D721Med (cell line): ENCODE measurements at regions not wholly inside any gene's neighbourhood (a gene's known extent, or its start where the extent isn't known, plus 50 kb on each side); places are given as distances from the start of the nearest gene placed in this dataset.

ENCODE experiments used
- DNase-seq: peaks from one replicate; pipeline ENCODE4 v3.0.0; 2011; ENCODE audit warnings: low spot score; ENCODE audit not compliant: insufficient read length
- FAIRE-seq: peaks from 2 replicates; lab custom pipeline; 2011; peaks lifted over from hg19 to GRCh38; lab: Jason Lieb, UNC
- CTCF ChIP-seq: IDR thresholded peaks from 2 replicates; pipeline ENCODE4 v1.5.1; 2012; ENCODE audit warnings: mild to moderate bottlenecking, control low read depth; ENCODE audit not compliant: insufficient read depth; ENCODE audit errors: missing control alignments

- DNase-seq: no peak
- no peak for FAIRE-seq
Measured at GRCh38 chr10:2494399-2494798, 572.9 kb upstream of the PFKP start.

GRCh38 chr10:2488446-2489005 is 578.8 kb upstream of the PFKP start:
- TF ChIP-seq CTCF: no peak
- DNase-seq (no peak), FAIRE-seq (no peak)

More at GRCh38 chr10:2494399-2494798, 572.9 kb upstream of the PFKP start:
- no peak for TF ChIP-seq CTCF

- no peak for TF ChIP-seq CTCF
- FAIRE-seq (no peak), DNase-seq (no peak)
Measured at GRCh38 chr10:2487921-2488320, 579.4 kb upstream of the PFKP start.

GRCh38 chr10:2478656-2479055 is 588.7 kb upstream of the PFKP start:
- DNase-seq (no peak), FAIRE-seq (no peak)
- no peak for TF ChIP-seq CTCF

- FAIRE-seq (no peak), DNase-seq (no peak)
- no peak for TF ChIP-seq CTCF
Measured at GRCh38 chr10:2476812-2477553, 590.4 kb upstream of the PFKP start.

- FAIRE-seq: no peak
- DNase-seq: no peak
- TF ChIP-seq CTCF: no peak
Measured at GRCh38 chr10:2476218-2476811, 591.0 kb upstream of the PFKP start.
